ENCODE measurements at regions not wholly inside any gene's neighbourhood (a gene's known extent, or its start where the extent isn't known, plus 50 kb on each side); places are given as distances from the start of the nearest gene placed in this dataset.
A peak's percentile ranks its signal among the peaks of the same experiment; 100 is the strongest.
"Not testable (repeated sequence)": the region's sequence is repeated elsewhere in the genome, so short reads cannot be mapped to it uniquely, and the experiment has no call there.

DNA sequence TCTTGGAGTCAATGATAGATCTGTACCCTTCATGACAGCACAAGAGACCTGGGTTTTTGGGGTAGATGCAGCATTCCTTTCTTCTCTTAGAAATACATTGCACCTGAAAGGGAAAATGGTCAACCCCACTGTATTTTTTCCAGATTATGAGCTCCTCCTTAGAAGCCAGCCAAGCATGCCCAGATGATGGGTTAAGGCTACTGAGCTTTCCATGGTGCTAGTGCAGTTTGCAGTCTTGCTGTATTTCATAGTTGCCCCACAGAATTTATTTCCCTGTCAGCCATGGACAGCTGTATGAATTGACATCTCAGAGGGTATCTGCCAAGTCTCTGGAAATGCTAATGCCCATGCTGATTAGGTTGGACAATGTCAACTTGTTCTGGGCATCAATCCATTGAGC lies 73.7 kb upstream of the H2AZ1 start:
- DNase-seq, result no peak

DNA sequence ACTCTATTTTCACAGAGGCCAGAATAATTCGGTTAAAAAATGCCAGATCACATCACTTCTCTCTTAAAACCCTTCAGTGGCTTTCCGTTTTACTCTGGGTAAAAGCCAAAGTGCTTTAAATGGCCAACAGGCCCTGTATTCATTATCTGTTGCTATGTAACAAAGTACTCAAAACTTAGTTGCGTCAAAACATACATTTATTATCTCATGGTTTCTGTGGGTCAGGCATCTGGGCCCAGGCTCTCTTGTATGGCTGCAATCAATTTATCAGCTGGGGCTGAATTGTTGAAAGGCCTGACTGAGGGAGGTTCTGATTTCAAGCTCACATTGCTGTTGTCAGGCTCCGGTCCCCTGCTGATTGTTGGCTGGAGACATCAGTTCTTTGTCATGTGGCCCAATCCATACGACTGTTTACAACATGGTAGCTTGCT lies 72.7 kb upstream of the H2AZ1 start:
- DNase-seq, result peak in 2 of 3 donors; percentile 43 to 56

DNA sequence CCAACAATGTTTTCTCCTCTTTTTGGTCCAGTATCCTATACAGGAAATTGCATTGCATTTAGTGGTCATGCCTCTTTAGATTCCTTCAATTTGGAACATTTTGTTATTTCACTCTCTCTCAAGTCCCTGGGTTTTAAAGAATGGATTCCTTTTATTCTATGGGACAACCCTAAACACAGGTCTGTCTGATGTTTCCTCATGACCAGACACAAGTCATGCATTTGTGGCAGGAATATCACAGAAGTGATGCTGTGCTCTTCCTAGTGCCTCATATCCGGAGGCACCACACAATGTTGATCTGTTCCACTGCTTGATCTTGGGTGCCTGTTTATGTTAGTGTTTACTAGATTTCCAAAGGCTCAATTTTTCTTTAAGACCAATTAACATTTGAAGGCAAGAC lies 69.7 kb upstream of the H2AZ1 start:
- DNase-seq, result no peak

GRCh38 chr4:100017637-100018310 lies 67.7 kb upstream of the H2AZ1 start:
- no peak for DNase-seq

GRCh38 chr4:100016191-100016590 lies 66.1 kb upstream of the H2AZ1 start:
- no peak for DNase-seq

- DNase-seq, result no peak
Observed at GRCh38 chr4:100014616-100015015, 64.5 kb upstream of the H2AZ1 start.

DNA sequence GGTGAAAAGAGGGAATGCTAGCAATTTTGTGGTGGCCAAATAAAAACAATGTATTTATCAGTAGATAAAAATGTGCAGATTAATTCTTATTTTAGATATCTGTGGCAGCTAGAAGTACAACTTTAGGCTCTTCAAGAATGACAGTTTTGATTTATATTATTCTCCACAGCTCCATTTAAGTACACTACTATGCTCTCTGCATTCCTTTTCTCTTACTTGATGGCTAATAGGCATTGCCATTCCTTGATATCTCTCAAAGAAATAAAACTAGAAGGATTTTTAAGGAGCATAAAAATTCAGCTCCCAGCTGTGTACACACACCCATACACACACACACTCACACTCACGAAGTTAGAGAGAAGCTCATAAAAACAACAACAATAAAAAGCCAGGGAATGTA lies 59.4 kb upstream of the H2AZ1 start:
- DNase-seq, result no peak

GRCh38 chr4:100008048-100008447 lies 58.0 kb upstream of the H2AZ1 start:
- DNase-seq, result peak in 1 of 3 donors; percentile 23

DNA sequence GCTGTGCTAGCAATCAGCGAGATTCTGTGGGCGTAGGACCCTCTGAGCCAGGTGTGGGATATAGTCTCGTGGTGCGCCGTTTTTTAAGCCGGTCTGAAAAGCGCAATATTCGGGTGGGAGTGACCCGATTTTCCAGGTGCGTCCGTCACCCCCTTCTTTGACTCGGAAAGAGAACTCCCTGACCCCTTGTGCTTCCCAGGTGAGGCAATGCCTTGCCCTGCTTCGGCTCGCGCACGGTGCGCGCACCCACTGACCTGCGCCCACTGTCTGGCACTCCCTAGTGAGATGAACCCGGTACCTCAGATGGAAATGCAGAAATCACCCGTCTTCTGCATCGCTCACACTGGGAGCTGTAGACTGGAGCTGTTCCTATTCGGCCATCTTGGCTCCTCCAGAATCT lies 56.1 kb upstream of the H2AZ1 start:
- DNase-seq, result not testable (repeated sequence)

All from muscle of back (tissue), 3 donors.